COR-L47 (cell line): ENCODE measurements at regions not wholly inside any gene's neighbourhood (a gene's known extent, or its start where the extent isn't known, plus 50 kb on each side); places are given as distances from the start of the nearest gene placed in this dataset.

ENCODE experiments used
- DNase-seq: peaks from one replicate; lab custom pipeline; 2025; lab: John Stamatoyannopoulos, UW

DNA sequence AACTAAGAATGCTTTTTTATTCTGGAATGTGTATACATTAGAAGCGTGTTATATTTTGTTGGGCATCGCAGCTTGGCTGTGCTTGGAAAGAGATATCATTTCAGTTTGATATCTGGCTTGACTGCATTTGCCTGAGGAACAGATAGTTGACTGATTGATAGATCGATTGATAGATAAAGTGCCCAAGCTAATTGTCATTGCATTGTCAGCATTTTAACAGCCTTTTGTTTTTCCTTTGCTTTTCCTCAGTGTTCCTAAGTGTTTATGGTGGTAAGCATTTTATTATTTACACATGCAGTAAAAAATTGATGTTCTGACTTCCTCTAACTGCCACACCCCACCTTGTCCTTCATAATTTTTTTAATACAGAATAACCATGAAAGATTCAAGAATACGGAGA lies 180.9 kb upstream of the GRIK2 start:
- DNase-seq, result no peak

DNA sequence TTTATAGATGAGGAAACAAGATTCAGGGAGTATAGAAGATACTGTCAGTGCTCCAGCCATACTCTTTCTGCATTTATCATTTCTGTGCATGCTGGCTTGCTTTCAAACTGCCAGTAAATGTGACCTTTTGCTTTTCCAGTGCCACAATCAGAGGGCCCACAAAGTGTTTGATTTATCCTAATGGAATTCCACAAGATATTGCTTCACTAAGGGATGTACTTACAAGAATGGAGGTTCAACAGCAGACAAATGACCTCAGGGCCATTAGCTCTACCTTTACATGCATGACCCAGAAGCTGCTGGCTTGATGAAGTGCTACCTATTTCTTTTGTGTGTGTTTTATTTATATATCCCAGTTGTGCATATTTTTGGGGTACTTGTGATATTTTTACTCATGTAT lies 171.5 kb upstream of the GRIK2 start:
- no peak for DNase-seq

DNA sequence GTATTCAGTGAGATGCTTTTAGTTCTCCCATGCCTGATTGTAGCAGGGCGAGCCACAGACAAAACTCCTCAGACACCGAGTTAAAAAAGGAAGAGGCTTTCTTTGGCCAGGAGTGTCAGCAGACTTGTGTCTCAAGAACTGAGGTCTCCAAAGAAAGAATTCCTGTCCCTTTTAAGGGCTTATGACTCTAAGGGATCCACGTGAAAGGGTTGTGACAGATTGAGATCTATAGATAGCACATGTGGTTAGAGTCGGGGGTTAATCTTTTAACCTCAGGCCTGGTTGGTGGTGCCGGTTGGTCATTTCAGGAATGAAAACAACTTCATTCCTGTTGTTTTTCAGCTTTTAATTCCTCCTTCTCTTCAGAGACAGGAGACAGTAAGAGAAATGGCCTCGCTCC lies 168.8 kb upstream of the GRIK2 start:
- no peak for DNase-seq

DNA sequence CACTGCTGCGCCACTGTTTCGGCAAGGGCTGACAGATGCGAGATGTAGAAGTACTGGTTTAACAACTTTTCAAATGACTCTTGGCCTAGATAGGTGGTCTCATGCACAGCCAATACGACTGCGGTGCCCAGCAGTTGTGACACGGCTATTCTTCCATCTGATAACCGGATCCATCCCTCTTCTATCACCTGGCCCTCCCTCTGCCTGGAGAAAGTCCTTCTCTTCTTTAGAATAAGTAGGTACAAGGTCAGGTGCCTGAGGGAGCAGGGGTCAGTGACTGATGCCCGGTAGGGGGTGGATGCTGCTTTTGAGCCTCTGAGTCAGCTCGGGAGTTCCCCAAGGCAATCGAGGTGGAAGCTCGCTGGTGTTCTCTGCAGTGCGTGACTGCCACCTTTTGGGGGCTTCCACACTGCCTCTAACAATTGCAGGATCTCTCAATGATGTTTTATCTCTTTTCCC lies 166.8 kb upstream of the GRIK2 start:
- no peak for DNase-seq

DNA sequence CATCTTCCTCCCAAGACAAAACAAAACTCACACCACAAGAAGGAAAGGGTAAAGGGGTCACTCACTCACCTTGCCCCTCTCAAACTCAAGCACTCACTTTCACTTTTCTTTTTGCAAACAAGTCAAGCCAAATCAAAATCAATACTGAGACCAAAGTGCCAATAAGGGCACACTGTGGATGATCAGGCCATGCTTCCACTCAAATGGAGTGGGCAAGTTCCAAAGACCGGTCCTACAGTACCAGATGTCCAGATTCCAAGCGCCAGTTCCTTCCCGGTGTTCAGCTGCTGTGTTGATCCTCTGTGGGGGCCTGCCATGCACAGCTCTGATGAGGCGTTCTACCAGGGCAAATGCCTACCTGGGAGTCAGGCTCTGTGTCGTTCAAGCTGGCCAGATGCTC lies 162.6 kb upstream of the GRIK2 start:
- DNase-seq, result no peak

DNA sequence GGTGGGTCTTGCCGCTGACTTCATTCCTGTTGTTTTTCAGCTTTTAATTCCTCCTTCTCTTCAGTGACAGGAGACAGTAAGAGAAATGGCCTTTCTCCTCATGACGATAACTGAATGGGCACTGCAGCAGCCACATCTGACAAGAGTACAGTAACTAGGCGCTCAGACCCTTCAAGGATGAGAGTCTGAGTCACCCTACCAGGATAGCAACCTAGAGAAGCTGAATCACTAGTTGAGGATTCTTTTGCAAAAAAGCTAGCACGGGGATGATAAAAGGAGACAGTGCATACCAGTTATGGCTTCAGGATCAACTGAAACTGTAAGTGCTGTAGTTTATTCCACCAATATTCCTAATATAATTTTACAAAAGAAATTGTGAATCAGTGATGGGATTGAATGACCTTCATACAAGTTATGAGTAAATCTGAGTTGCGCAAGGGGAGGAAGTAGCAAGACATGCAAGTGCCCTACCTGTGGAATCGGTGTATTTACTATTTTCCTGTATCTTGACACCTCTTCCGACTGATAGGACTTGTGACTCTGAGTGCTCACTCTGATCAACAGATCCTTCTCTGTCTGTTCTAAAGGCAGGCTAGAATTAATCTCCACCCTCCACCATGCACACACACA lies 161.8 kb upstream of the GRIK2 start:
- DNase-seq, result no peak

DNA sequence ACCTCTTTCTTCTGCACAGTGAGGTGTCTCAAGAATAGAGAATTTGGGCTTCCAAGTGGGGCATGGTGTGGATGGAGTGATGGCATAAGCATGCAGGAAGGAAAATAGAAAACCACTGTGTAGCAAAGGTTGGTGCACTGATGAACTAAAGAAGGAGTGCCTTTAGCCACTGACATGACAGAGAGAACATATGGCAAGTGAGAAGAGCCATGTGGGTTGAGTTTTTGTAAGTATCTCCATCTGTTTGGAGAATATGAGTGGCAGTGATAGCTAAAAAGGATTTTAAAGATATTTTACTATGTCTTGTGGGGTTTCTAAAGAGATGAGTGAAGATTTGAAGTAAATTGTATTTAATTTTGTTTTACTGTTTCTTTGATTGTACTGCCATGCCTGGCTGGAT lies 160.5 kb upstream of the GRIK2 start:
- DNase-seq, result no peak

DNA sequence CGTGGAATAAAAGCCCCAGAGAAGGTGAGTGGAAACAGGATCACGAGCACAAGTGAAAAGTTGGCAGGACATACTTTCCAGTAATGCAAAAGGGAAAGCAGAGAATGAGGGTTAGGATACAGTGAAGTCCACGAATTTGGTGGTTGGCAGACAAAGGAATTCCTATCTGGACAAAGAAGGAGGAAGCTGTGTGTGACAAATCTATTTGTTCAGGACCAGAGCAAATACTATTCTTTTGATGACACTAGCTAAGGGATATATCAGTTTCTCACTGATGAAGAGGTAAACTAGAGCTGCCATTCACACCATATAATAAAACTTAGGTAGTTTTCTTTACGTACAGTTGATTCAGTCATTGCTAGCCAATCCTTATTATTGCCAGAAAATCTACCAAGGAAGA lies 156.8 kb upstream of the GRIK2 start:
- no peak for DNase-seq

DNA sequence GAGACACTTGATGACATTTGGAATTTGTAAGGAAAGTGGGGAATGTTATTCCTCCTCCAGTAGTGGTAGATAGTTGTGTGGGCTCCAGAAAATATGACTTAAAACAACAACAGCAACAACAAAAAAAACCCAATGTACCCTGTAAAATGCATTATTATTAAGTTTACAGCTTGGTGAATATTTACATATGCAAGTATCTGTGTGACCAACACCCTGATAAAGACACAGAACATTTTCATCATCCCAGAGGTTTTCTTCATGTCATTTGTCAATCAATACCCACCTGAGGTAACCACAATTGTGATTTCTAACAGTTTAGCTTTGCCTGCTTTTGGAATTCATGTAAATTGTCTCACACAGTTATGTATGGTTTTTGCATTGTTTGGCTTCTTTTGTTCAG lies 152.1 kb upstream of the GRIK2 start:
- DNase-seq, result no peak

DNA sequence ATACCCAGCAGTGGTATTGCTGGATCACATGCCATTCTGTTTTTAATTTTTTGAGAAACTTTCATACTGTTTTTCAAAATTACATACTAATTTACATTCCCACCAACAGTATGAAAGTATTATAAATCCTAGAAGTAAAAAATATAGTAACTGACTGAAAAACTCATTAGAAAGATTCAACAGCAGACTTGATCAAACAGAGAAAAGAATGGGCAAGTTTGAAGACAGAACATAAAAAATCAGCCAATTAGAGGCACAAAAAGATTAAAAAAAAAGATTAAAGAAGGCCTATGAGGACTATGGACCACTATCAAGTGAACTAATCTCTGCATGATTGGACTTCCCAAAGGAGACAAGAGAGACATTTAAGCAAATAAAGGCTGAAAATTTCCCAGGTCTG lies 144.0 kb upstream of the GRIK2 start:
- DNase-seq, result no peak

DNA sequence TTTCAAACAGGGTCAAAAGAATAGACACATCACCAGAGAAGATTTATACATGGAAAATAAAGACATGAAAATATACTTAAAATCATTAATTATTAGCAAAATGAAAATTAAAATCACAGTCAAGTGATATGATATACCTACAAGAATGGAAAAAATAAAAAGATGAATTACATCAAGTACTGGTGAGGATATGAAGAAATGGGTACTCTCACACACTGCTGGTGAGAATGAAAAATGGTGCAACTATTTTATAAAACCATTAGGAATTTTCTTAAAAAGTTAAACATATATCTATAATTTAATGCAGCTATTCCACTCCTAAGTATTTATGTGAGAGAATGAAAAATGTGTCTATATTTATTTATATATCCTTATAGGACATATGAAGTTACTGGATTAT lies 136.3 kb upstream of the GRIK2 start:
- no peak for DNase-seq

DNA sequence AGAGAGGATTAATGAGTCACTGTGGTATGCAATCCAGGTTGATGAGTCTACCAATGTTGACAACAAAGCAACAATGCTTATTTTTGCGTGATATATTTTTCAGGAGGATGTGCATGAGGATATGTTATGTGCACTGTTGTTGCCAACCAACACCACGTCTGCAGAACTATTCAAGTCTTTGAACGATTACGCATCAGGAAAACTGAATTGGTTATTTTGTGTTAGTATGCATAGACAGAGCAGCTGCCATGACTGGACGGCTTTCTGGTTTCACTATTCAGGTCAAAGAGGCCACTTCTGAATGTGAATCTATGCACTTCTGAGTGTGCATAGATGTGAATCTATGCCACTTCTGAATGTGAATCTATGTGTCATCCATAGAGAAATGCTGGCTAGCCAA lies 134.0 kb upstream of the GRIK2 start:
- no peak for DNase-seq

DNA sequence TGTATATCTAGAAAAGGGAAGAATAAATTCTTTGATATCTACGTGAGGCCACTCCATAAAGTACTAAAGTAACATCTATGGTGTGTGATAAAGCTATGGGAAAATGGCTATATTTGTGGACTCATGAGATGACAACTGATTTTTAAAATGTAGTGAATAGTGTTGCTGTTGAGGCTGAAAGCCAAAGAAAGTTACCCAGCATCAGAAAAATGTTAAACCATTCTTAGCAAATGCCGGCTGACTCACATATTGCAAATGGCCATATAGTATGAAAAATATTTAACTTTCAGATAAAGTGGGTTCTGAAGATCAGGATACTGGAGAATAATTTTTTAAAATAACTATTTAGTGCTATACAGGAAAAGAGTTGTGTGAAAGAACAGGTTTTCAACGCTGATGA lies 129.9 kb upstream of the GRIK2 start:
- no peak for DNase-seq

DNA sequence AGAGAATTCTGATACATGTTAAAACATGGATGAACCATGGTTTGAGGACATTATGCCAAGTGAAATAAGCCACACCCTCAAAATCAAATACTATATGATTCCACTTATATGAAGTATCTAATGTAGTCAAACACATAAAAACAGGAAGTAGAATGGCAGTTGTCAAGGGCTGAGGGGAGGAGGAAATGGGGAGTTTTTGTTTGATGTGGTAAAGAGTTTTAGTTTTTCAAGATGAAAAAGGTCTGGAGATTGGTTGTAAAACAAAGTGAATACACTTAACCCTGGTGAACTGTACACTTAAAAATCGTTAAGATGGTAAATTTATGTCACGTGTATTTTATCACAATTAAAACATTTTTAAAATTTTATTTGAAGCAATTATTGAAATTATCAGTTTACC lies 127.4 kb upstream of the GRIK2 start:
- DNase-seq, result no peak

DNA sequence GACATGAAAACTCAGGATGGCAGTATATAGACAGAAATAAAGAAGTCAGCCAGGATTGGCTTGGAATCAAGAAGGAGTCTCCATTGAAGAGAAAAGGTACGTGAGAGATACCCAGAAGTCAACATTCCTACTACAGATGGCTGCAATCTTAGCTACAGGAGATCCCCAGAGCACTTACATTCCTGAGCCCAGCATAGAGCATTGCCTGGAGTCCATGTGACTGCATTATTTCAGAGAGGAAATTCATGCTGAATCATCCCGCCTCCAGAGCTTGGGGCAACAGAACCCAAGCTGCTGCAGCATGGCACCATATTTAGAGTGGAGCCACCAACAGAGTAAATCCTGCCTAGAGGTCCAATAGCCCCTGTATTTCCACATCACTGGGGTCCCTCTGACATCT lies 125.0 kb upstream of the GRIK2 start:
- DNase-seq, result no peak

DNA sequence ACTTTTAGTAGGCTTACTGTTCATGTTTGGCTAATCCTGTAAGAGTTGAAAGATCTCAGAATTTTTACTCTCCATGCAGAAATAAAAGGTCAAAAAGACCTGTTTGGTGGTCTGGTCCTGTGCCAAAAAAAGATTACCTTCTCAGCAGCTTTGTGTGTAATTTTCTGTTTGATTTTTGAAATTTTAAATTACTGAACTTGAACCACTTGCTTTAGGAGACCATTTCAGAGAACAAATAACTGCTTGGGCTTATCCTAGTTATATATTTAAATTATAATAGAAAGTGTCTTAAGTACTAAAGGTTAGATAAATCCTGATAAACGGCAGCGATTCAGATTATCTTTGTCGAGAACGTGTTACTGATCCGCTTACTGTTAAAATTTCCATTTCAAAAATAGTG lies 118.3 kb upstream of the GRIK2 start:
- DNase-seq, result no peak

DNA sequence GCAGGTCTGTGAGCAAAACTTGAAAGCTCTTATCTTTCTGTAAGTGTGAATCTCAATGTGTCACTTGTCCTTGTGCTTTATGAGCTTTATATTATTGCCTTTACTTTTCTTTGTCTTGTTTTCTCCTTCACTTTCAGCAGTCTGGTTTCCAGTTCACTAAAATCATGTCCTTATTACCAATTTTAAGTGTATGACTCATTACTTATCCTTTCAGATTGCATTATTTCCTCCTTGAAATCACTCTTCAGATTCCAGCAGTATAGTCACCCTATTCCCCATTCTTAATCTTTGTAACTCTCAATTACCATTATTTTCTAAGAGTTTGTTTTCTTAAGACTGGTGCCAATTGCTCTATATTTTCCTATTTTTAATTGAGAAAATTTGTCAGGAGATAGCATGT lies 117.4 kb upstream of the GRIK2 start:
- DNase-seq, result no peak

DNA sequence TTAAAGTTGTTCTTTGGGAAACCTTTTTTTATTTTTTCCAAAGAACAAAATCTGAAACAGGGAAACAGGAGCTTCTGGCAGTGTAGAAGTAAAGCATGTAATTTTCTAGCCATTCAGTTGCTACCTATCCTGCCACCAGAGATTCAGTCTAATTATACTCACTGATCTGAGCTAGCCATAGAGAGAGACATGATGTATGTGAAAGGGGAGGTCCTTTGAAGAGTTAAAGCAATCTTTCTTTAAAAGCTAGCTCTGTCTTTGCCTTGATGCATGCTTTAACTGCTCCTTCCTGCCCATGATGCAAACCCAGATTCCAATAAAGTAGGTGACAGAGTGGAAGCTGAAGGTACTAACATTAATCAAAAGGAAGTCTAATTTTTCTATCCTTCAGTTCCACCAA lies 114.1 kb upstream of the GRIK2 start:
- no peak for DNase-seq

DNA sequence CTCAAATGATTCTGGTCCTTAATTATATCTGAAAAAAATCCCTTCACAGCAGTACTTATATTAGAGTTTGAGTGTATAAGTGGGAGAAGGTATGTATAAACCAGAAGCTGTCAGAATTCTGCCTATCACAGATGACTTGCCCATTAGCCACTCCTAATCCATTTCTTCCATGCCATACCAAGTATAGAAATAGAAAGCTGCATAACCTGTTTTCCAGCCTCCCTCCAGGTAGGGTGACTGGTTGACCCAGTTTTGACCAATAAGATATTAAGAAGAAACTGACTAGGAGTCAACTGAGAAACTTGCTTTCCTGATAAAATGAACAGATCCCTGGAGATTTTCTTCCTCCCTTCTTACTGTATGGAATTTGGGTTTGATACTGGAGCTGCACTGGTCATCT lies 112.2 kb upstream of the GRIK2 start:
- no peak for DNase-seq

DNA sequence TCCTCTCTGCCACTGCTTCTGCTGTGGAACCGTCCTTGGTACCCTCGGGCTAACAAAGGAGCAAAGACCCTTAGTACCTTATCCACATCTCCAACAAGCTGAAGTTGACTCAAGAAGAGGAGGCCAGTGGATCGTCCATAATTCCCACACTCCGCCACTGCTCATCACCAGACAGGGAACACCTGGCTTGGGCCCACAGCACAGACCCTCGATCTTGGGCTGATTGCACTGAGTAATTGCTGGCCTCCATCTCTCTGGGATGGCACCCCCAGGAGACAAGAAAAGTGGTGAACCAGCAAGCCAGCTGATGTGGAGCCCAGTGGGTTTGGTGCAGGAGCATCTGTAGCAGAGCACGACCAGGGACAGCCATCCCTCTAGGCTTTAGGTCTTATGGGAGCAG lies 109.4 kb upstream of the GRIK2 start:
- DNase-seq, result no peak

DNA sequence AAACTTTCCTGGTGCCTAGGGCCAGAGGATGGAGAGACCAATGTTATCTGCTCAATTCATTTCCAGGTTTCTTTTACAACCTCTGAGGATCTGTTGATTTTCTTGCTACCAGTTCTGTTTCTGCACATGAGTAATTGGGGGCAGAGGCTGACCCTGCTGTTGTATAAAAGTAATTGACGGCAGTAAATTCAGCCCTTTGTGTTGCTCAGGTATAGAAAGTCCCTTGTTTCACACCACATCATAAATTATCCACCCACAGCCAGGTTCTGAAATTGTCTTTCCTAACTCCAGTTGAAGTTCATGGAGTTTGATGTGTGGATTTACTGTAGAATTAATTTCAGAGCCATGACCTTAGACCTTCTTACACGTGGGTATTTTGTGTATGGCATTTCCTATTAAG lies 107.4 kb upstream of the GRIK2 start:
- DNase-seq, result peak; percentile 68

DNA sequence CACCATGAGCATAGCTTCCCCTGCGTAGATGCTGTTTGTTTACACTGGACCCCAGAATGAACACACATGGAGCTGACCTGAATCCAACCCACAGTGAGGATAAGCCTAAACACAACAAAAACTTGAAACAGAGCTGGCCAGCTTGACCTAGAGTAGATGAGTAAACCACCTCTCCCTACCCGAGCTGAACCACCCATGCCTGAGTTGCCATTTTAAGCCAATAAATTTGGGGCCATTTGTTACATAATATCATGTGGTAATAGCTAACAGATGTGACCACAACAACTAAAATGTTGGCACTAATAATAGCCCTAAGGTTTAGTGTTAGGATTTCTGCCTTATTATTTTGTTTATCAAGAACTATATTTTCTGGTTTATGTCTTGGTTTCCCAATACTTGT lies 103.2 kb upstream of the GRIK2 start:
- DNase-seq, result no peak

DNA sequence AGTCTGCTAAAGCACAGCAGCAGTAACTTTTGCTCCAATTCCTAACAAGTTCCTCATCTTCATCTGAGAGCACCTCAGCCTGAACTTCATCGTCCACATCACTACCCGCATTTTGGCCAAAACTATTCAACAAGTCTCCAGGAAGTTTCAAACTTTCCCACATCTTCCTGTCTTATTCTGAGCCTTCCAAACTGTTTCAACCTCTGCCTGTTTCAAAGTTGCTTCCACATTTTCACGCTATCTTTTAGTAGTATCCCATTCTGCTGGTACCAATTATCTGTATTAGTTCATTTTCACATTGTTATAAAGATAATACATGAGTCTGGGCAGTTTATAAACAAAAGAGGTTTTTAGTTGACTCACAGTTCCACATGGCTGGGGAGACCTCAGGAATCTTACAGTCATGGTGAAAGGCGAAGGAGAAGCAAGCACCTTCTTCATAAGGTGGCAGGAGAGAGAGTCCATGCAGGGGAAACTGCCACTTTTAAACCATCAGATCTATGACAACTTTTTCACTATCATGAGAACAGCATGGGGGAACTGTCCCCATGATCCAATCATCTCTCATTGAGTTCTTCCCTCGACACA lies 99.4 kb upstream of the GRIK2 start:
- DNase-seq, result no peak

DNA sequence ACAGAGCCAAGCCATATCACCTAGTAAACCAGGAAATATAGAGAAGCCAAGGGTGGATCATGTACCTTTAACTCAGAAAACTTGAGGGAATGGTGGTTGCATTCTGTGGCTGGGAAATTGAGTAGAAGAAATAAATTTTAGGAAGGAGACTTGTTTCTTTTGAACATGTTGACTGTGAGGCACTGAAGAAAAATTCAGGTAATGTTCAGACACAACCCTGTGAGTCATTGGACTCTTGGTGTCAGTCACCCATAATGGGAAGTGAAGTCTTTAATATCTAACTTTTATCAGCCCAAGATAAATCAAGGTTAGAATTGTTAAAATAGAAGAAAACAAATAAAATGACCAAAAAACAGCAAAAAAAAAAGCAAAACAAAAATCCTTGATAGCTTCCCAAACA lies 98.8 kb upstream of the GRIK2 start:
- DNase-seq, result no peak
